ENCODE measurements at regions not wholly inside any gene's neighbourhood (a gene's known extent, or its start where the extent isn't known, plus 50 kb on each side); places are given as distances from the start of the nearest gene placed in this dataset.

- no peak overlapping the region for H3K27ac ChIP-seq
- H3K36me3 ChIP-seq, result no peaks in the 10 kb centered on the region
- peaks cover 0 to 3% of the 10 kb centered on the region in 2 donors for H3K9me3 ChIP-seq
- H3K27me3 ChIP-seq, result no peaks in the 10 kb centered on the region
- no peaks in the 10 kb centered on the region for H3K4me1 ChIP-seq (ENCODE audit: insufficient read depth)
- H3K4me3 ChIP-seq, result no peak overlapping the region
- intact Hi-C loops (cut with DNase I), result no loop called here
- no peak for DNase-seq
- WGBS, 3 donors, result 62 to 74% (median 64%) methylated on average over 8 of the region's 8 CpGs
- TF ChIP-seq POLR2A (IDR thresholded peaks at IDR 0.05), result no peak
Observed at GRCh38 chr4:10335050-10335449, 122.2 kb downstream of the ZNF518B start.

- no peak for TF ChIP-seq POLR2A (IDR thresholded peaks at IDR 0.05)
- no peak for TF ChIP-seq CTCF (IDR thresholded peaks at IDR 0.05)
- intact Hi-C loops (cut with DNase I), result no loop called here
- no peak for DNase-seq
- Histone ChIP-seq H3K27ac (no peak overlapping the region), H3K36me3 (no peaks in the 10 kb centered on the region), H3K9me3 (peaks cover 0 to 3% of the 10 kb centered on the region in 2 donors), H3K27me3 (no peaks in the 10 kb centered on the region), H3K4me1 (ENCODE audit: insufficient read depth) (no peaks in the 10 kb centered on the region), H3K4me3 (no peak overlapping the region)
- 83 to 88% (median 88%) methylated on average over 3 of the region's 3 CpGs for WGBS, 3 donors
Observed at GRCh38 chr4:10334506-10335028, 122.7 kb downstream of the ZNF518B start.

GRCh38 chr4:10333942-10334341 is 123.3 kb downstream of the ZNF518B start:
- Histone ChIP-seq H3K9me3 (peaks cover 0 to 3% of the 10 kb centered on the region in 2 donors), H3K27ac (no peak overlapping the region), H3K36me3 (no peaks in the 10 kb centered on the region), H3K27me3 (no peaks in the 10 kb centered on the region), H3K4me1 (ENCODE audit: insufficient read depth) (no peaks in the 10 kb centered on the region), H3K4me3 (no peak overlapping the region)
- no peak for DNase-seq
- intact Hi-C loops (cut with DNase I), result no loop called here
- 50 to 59% (median 51%) methylated on average over 1 of the region's 1 CpG for WGBS, 3 donors
- TF ChIP-seq EP300 (IDR thresholded peaks at IDR 0.05) (no peak), CTCF (IDR thresholded peaks at IDR 0.05) (no peak), POLR2A (IDR thresholded peaks at IDR 0.05) (no peak)

- DNase-seq, result no peak
- Histone ChIP-seq H3K36me3 (no peaks in the 10 kb centered on the region), H3K4me1 (ENCODE audit: insufficient read depth) (no peaks in the 10 kb centered on the region), H3K4me3 (no peak overlapping the region), H3K9me3 (no peaks in the 10 kb centered on the region), H3K27ac (no peak overlapping the region), H3K27me3 (no peaks in the 10 kb centered on the region)
- TF ChIP-seq POLR2A (IDR thresholded peaks at IDR 0.05), result no peak
- no peak for TF ChIP-seq EP300 (IDR thresholded peaks at IDR 0.05)
- no peak for TF ChIP-seq CTCF (IDR thresholded peaks at IDR 0.05)
- intact Hi-C loops (cut with DNase I), result no loop called here
- 85 to 90% (median 86%) methylated on average over 5 of the region's 5 CpGs for WGBS, 3 donors
Observed at GRCh38 chr4:10326075-10326474, 131.2 kb downstream of the ZNF518B start.

GRCh38 chr4:10321931-10322330 is 135.3 kb downstream of the ZNF518B start:
- intact Hi-C loops (cut with DNase I), result no loop called here
- Histone ChIP-seq H3K4me1 (ENCODE audit: insufficient read depth) (no peaks in the 10 kb centered on the region), H3K27me3 (no peaks in the 10 kb centered on the region), H3K27ac (no peak overlapping the region), H3K4me3 (no peak overlapping the region), H3K36me3 (no peaks in the 10 kb centered on the region), H3K9me3 (no peaks in the 10 kb centered on the region)
- DNase-seq, result no peak
- WGBS, 3 donors, result 34 to 41% (median 41%) methylated on average over 2 of the region's 2 CpGs
- TF ChIP-seq POLR2A (IDR thresholded peaks at IDR 0.05) (no peak), EP300 (IDR thresholded peaks at IDR 0.05) (no peak), CTCF (IDR thresholded peaks at IDR 0.05) (no peak)

All from ovary (tissue), 7 donors.